ENCODE measurements at regions not wholly inside any gene's neighbourhood (a gene's known extent, or its start where the extent isn't known, plus 50 kb on each side); places are given as distances from the start of the nearest gene placed in this dataset.
"Not testable (repeated sequence)": the region's sequence is repeated elsewhere in the genome, so short reads cannot be mapped to it uniquely, and the experiment has no call there.

DNA sequence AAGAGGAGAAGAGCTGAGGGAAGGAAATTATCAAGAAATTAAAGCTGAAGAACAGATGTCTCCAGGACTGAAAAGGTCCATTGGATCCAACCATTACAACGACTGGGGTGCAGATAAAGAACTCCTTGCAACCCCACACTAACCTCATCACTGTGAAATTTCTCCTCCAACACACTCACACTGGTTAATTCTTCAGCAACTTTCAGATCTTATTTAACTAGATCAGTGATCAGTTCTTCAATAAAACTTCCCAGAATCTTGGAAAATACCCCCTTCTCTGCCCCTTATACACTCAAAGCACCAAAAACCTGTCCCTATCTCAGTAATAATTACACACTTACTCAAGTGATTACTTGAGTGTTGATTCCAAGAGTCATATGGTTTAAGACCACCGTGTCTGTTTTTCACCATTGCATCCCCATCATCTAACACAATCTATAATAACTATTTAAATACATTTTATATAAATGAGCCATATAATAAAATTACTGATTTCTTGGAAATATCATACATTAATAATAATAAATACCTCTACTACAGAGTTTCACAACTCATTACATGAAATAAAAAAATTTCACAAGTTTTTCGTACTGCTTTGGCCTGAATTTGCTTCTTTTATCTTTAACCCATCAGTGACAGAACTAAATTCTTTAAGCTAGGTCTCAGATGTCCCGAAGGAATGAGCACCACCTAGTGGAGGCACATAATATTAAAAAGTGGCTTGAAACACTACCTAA lies 123.7 kb downstream of the MPP7 start:
- DNase-seq, result peak; percentile 41 to 72

GRCh38 chr10:28177944-28178637 lies 124.8 kb downstream of the MPP7 start:
- peak in 1 of 2 experiments; percentile 16 for DNase-seq
- TF ChIP-seq POLR2A (IDR thresholded peaks at IDR 0.05; ENCODE audit: low read length), result no peak
- no peak for TF ChIP-seq GATA1 (IDR thresholded peaks at IDR 0.05; ENCODE audit: low read depth, low read length)

More for the DNA sequence above, 123.7 kb downstream of the MPP7 start:
- TF ChIP-seq POLR2A (IDR thresholded peaks at IDR 0.05; ENCODE audit: low read length), result no peak
- no peak for TF ChIP-seq GATA1 (IDR thresholded peaks at IDR 0.05; ENCODE audit: low read depth, low read length)

- DNase-seq, result not testable (repeated sequence)
Observed at GRCh38 chr10:28176498-28176897, 126.4 kb downstream of the MPP7 start.

GRCh38 chr10:28172223-28172610 lies 130.6 kb downstream of the MPP7 start:
- TF ChIP-seq GATA1 (IDR thresholded peaks at IDR 0.05; ENCODE audit: low read depth, low read length), result no peak
- TF ChIP-seq POLR2A (IDR thresholded peaks at IDR 0.05; ENCODE audit: low read length), result no peak

GRCh38 chr10:28171468-28172222 lies 131.2 kb downstream of the MPP7 start:
- TF ChIP-seq GATA1 (IDR thresholded peaks at IDR 0.05; ENCODE audit: low read depth, low read length) (no peak), POLR2A (IDR thresholded peaks at IDR 0.05; ENCODE audit: low read length) (no peak)
- peak in 1 of 2 experiments; percentile 1 for DNase-seq

More at GRCh38 chr10:28172223-28172610, 130.6 kb downstream of the MPP7 start:
- no peak for DNase-seq

GRCh38 chr10:28169525-28169924 lies 133.3 kb downstream of the MPP7 start:
- no peak for TF ChIP-seq GATA1 (IDR thresholded peaks at IDR 0.05; ENCODE audit: low read depth, low read length)
- no peak for TF ChIP-seq POLR2A (IDR thresholded peaks at IDR 0.05; ENCODE audit: low read length)
- DNase-seq, result no peak

GRCh38 chr10:28160866-28161405 lies 141.9 kb downstream of the MPP7 start:
- no peak for DNase-seq
- TF ChIP-seq POLR2A (IDR thresholded peaks at IDR 0.05; ENCODE audit: low read length) (no peak), GATA1 (IDR thresholded peaks at IDR 0.05; ENCODE audit: low read depth, low read length) (no peak)

GRCh38 chr10:28157379-28157778 lies 145.5 kb downstream of the MPP7 start:
- TF ChIP-seq POLR2A (IDR thresholded peaks at IDR 0.05; ENCODE audit: low read length) (no peak), GATA1 (IDR thresholded peaks at IDR 0.05; ENCODE audit: low read depth, low read length) (no peak)
- DNase-seq, result no peak

GRCh38 chr10:28155726-28156125 lies 147.1 kb downstream of the MPP7 start:
- no peak for DNase-seq
- TF ChIP-seq POLR2A (IDR thresholded peaks at IDR 0.05; ENCODE audit: low read length) (no peak), GATA1 (IDR thresholded peaks at IDR 0.05; ENCODE audit: low read depth, low read length) (no peak)

DNA sequence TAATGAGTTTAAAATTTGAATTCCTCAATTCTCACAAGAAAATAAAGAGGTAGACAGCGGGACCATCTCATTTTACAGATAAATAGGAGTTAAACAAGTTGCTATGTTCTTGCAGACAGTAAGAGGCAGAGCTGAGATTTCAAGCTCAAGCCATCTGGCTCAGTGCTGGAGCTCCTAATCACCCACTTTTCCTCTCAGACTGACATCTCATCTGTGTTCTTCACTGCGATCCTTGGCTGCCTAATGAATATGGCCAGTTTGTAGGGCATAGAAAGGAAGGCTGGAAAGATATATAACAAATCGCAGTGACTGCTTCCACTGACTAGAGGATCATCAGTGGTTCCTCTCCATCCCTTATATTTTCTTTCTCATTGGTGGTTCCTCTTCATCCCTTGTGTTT lies 151.2 kb downstream of the MPP7 start:
- no peak for TF ChIP-seq POLR2A (IDR thresholded peaks at IDR 0.05; ENCODE audit: low read length)
- TF ChIP-seq GATA1 (IDR thresholded peaks at IDR 0.05; ENCODE audit: low read depth, low read length), result no peak
- DNase-seq, result no peak

- no peak for DNase-seq
- no peak for TF ChIP-seq POLR2A (IDR thresholded peaks at IDR 0.05; ENCODE audit: low read length)
- TF ChIP-seq GATA1 (IDR thresholded peaks at IDR 0.05; ENCODE audit: low read depth, low read length), result no peak
Observed at GRCh38 chr10:28149746-28150145, 150.9 kb upstream of the ODAD2 start.

GRCh38 chr10:28147706-28148105 lies 148.8 kb upstream of the ODAD2 start:
- TF ChIP-seq POLR2A (IDR thresholded peaks at IDR 0.05; ENCODE audit: low read length), result no peak
- no peak for TF ChIP-seq GATA1 (IDR thresholded peaks at IDR 0.05; ENCODE audit: low read depth, low read length)
- DNase-seq, result no peak

DNA sequence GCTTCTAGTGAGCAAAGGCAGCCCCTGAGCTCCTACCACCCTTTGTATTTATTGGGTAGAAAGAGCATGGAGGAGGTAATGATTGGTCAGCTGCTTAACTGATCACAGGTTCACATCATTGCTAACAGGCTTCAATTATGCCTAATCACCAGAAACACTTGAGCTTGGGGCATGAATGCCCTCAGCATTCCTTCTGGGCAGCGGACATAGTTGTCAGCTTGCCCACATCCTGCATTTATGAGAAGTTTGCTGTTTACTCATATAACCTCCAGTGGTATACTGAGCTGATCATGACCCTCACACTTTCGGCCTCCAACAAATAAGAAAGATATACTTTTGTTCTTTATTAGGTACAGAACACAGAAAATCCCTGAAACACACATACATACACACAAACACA lies 140.3 kb upstream of the ODAD2 start:
- TF ChIP-seq GATA1 (IDR thresholded peaks at IDR 0.05; ENCODE audit: low read depth, low read length), result no peak
- no peak for TF ChIP-seq POLR2A (IDR thresholded peaks at IDR 0.05; ENCODE audit: low read length)
- no peak for DNase-seq
